ENCODE measurements at regions not wholly inside any gene's neighbourhood (a gene's known extent, or its start where the extent isn't known, plus 50 kb on each side); places are given as distances from the start of the nearest gene placed in this dataset.
"Not testable (repeated sequence)": the region's sequence is repeated elsewhere in the genome, so short reads cannot be mapped to it uniquely, and the experiment has no call there.

DNA sequence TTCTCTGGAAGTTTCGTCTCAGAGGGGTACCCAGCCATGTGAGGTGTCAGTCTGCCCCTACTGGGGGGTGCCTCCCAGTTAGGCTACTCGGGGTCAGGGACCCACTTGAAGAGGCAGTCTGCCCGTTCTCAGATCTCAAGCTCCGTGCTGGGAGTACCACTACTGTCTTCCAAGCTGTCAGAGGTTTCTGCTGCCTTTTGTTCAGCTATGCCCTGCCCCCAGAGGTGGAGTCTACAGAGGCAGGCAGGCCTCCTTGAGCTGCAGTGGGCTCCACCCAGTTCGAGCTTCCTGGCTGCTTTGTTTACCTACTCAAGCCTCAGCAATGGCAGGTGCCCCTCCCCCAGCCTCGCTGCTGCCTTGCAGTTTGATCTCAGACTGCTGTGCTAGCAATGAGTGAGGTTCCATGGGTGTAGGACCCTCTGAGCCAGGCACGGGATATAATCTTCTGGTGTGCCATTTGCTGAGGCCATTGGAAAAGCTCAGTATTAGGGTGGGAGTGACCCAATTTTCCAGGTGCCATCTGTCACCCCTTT, 71.0 kb upstream of the SH3GLB1 start:
- 67 to 80% (median 70%) methylated on average over 6 to 7 of the region's 7 CpGs for WGBS, 3 donors
- H3K27me3 ChIP-seq (ENCODE audit: insufficient read depth in 3 of 3, low read length in 2 of 3); H3K9me3 ChIP-seq; H3K36me3 ChIP-seq (ENCODE audit: insufficient read depth in 1 of 2, low read depth in 1 of 2); H3K27ac ChIP-seq; intact Hi-C loops (cut with DNase I); DNase-seq; H3K4me1 ChIP-seq; ATAC-seq; H3K4me3 ChIP-seq: not testable (repeated sequence)

DNA sequence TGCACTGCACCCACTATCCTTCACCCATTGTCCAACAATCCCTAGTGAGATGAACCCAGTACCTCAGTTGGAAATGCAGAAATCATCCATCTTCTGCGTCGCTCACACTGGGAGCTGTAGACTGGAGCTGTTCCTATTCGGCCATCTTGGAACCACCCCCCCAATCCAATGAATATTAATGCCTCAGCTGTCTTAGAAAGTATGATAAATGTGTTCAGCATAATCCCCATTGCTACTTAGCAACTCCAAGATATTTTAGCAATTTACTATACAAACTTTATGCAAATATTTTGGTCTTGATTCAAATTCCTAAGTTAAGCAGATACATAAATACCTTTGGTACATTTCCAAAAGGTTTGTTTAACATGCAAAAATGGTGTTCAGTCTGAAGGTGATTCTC, 70.5 kb upstream of the SH3GLB1 start:
- no peak for ATAC-seq
- H3K4me3 ChIP-seq, result no peak overlapping the region
- 92 to 97% (median 95%) methylated on average over 3 of the region's 3 CpGs for WGBS, 3 donors
- intact Hi-C loops (cut with DNase I), result no loop called here
- no peaks in the 10 kb centered on the region for H3K4me1 ChIP-seq
- TF ChIP-seq, protein P1, sequence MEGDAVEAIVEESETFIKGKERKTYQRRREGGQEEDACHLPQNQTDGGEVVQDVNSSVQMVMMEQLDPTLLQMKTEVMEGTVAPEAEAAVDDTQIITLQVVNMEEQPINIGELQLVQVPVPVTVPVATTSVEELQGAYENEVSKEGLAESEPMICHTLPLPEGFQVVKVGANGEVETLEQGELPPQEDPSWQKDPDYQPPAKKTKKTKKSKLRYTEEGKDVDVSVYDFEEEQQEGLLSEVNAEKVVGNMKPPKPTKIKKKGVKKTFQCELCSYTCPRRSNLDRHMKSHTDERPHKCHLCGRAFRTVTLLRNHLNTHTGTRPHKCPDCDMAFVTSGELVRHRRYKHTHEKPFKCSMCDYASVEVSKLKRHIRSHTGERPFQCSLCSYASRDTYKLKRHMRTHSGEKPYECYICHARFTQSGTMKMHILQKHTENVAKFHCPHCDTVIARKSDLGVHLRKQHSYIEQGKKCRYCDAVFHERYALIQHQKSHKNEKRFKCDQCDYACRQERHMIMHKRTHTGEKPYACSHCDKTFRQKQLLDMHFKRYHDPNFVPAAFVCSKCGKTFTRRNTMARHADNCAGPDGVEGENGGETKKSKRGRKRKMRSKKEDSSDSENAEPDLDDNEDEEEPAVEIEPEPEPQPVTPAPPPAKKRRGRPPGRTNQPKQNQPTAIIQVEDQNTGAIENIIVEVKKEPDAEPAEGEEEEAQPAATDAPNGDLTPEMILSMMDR (IDR thresholded peaks at IDR 0.05), result no peak
- no peak overlapping the region for H3K27ac ChIP-seq
- H3K27me3 ChIP-seq (ENCODE audit: insufficient read depth in 3 of 3, low read length in 2 of 3), result no peaks in the 10 kb centered on the region
- H3K9me3 ChIP-seq, result no peaks in the 10 kb centered on the region
- no peaks in the 10 kb centered on the region for H3K36me3 ChIP-seq (ENCODE audit: insufficient read depth in 1 of 2, low read depth in 1 of 2)
- no peak for DNase-seq

DNA sequence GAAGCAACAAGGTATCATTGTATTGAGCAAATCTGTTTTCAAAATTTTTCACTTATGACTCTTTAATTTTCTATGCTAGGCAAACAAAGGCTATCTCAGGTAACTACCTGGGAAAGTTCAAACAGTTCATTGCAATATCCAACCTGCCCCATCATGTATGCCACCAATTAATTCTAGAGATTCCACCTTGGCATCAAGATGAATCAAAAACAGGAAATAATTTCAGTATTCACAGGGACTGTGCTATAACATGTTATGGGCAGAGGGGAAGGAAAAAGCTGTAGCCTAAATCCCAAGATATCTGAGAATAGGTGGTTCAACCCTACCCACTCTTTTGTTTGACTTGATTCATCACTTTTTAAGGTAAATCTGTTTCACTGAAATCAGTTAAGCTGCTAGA, 67.5 kb upstream of the SH3GLB1 start:
- no peak for DNase-seq
- intact Hi-C loops (cut with DNase I), result no loop called here
- H3K36me3 ChIP-seq (ENCODE audit: insufficient read depth in 1 of 2, low read depth in 1 of 2), result no peaks in the 10 kb centered on the region
- no peaks in the 10 kb centered on the region for H3K27me3 ChIP-seq (ENCODE audit: insufficient read depth in 3 of 3, low read length in 2 of 3)
- no peak for ATAC-seq
- TF ChIP-seq, protein P1 (IDR thresholded peaks at IDR 0.05), result no peak
- no peaks in the 10 kb centered on the region for H3K9me3 ChIP-seq
- no peak overlapping the region for H3K27ac ChIP-seq
- H3K4me1 ChIP-seq, result no peaks in the 10 kb centered on the region
- no peak overlapping the region for H3K4me3 ChIP-seq

DNA sequence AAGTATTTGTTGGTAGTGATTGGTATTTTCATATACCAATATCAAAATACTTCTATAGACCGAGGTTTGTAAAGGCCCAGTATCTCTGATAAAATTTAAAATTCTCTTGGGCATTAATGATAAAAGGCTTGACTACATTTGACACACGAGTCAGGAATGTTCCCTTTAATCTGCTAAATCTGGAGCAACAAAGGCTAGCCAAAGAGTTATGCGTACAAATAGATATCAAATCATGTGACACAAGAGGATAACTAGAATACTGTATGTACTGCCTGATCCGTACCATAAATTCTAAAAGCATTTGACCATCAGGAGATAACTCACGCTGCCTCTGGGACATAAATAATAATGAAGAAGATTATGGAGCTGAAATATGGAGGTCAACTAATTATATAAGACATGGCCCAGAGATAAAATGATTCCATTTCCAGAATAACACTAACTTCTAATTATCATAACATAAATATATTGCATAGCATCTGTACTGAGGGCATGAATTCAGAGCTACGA, 64.2 kb upstream of the SH3GLB1 start:
- Histone ChIP-seq H3K9me3 (no peaks in the 10 kb centered on the region), H3K4me3 (no peak overlapping the region), H3K27me3 (ENCODE audit: insufficient read depth in 3 of 3, low read length in 2 of 3) (no peaks in the 10 kb centered on the region), H3K36me3 (ENCODE audit: insufficient read depth in 1 of 2, low read depth in 1 of 2) (no peaks in the 10 kb centered on the region), H3K27ac (no peak overlapping the region), H3K4me1 (no peaks in the 10 kb centered on the region)
- WGBS, 3 donors, result 68 to 74% (median 71%) methylated on average over 6 of the region's 6 CpGs
- intact Hi-C loops (cut with DNase I), result no loop called here
- DNase-seq, result no peak
- no peak for ATAC-seq
- TF ChIP-seq, protein P1 (IDR thresholded peaks at IDR 0.05), result no peak

DNA sequence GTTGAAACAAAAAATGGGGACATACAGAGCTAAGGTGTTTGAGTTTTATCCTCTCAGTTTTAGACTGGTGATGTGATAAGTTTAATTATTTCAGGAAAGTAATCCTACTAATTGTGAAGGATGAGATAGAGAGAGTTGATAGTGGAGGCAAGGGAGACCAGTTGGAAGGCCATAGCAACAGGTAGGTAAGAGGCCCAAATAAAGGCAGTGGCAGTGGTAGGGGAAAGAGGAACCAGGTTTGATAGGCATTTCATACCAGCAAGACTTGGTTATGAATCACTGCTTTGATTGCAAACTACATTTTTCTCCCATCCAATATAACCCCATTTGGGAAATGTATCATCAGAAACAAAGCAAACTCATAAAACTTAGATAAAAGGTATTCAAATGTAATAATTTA, 63.1 kb upstream of the SH3GLB1 start:
- ATAC-seq (no peak), DNase-seq (no peak)
- H3K36me3 ChIP-seq (ENCODE audit: insufficient read depth in 1 of 2, low read depth in 1 of 2), result no peaks in the 10 kb centered on the region
- TF ChIP-seq, protein P1 (IDR thresholded peaks at IDR 0.05), result no peak
- no peaks in the 10 kb centered on the region for H3K4me1 ChIP-seq
- H3K9me3 ChIP-seq, result no peaks in the 10 kb centered on the region
- H3K27ac ChIP-seq, result no peak overlapping the region
- no peaks in the 10 kb centered on the region for H3K27me3 ChIP-seq (ENCODE audit: insufficient read depth in 3 of 3, low read length in 2 of 3)
- H3K4me3 ChIP-seq, result no peak overlapping the region
- intact Hi-C loops (cut with DNase I), result no loop called here

DNA sequence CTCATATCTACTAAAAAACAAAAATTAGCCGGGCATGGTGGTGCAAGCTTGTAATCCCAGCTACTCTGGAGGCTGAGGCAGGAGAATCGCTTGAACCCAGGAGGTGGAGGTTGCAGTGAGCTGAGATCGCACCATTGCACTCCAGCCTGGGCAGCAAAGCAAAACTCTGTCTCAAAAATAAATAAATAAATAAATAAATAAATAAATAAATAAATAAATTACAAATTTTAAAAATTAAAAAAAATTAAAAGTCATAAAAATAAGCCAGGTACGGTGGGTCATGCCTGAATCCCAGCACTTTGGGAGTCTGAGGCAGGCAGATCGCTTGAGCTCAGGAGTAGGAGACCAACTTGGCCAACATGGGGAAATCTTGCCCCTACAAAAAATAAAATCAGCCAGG, 59.7 kb upstream of the SH3GLB1 start:
- DNase-seq; H3K36me3 ChIP-seq (ENCODE audit: insufficient read depth in 1 of 2, low read depth in 1 of 2); H3K4me1 ChIP-seq; H3K27me3 ChIP-seq (ENCODE audit: insufficient read depth in 3 of 3, low read length in 2 of 3); H3K4me3 ChIP-seq; H3K27ac ChIP-seq; H3K9me3 ChIP-seq; intact Hi-C loops (cut with DNase I); ATAC-seq: not testable (repeated sequence)
- WGBS, 3 donors, result 91 to 97% (median 95%) methylated on average over 5 of the region's 5 CpGs
